ENCODE measurements at regions not wholly inside any gene's neighbourhood (a gene's known extent, or its start where the extent isn't known, plus 50 kb on each side); places are given as distances from the start of the nearest gene placed in this dataset.
"Not testable (repeated sequence)": the region's sequence is repeated elsewhere in the genome, so short reads cannot be mapped to it uniquely, and the experiment has no call there.

GRCh38 chr3:5606884-5607472 lies 419.5 kb downstream of the EDEM1 start:
- Mint-ChIP-seq H3K36me3 (peaks cover 0 to 2% of the 10 kb centered on the region in 2 donors), H3K4me1 (peaks cover 0 to 6% of the 10 kb centered on the region in 2 donors), H3K27me3 (no peaks in the 10 kb centered on the region), H3K27ac (no peak overlapping the region), H3K4me3 (no peak overlapping the region), H3K9me3 (peaks cover 14 to 16% of the 10 kb centered on the region in 2 donors)
- ATAC-seq (replicated peaks) (no peak), DNase-seq (no peak)

- DNase-seq = no peak
- H3K27ac Mint-ChIP-seq = no peak overlapping the region
- no peaks in the 10 kb centered on the region for H3K36me3 Mint-ChIP-seq
- peaks cover 8 to 12% of the 10 kb centered on the region in 2 donors for H3K9me3 Mint-ChIP-seq
- H3K4me3 Mint-ChIP-seq = no peak overlapping the region
- peak; percentile 79 to 84 for ATAC-seq (replicated peaks)
- no peaks in the 10 kb centered on the region for H3K27me3 Mint-ChIP-seq
- peaks cover 0 to 6% of the 10 kb centered on the region in 2 donors for H3K4me1 Mint-ChIP-seq
Observed at GRCh38 chr3:5607581-5607980, 420.1 kb downstream of the EDEM1 start.

GRCh38 chr3:5608971-5609370 lies 421.5 kb downstream of the EDEM1 start:
- ATAC-seq (replicated peaks); H3K9me3 Mint-ChIP-seq; H3K27me3 Mint-ChIP-seq; DNase-seq; H3K4me3 Mint-ChIP-seq; H3K36me3 Mint-ChIP-seq; H3K4me1 Mint-ChIP-seq; H3K27ac Mint-ChIP-seq: not testable (repeated sequence)

- H3K27me3 Mint-ChIP-seq = peaks cover 3 to 6% of the 10 kb centered on the region in 2 donors
- peaks cover 0 to 3% of the 10 kb centered on the region in 2 donors for H3K9me3 Mint-ChIP-seq
- H3K4me1 Mint-ChIP-seq = peaks cover 0 to 5% of the 10 kb centered on the region in 2 donors
- no peak for ATAC-seq (replicated peaks)
- no peak for DNase-seq
- H3K4me3 Mint-ChIP-seq = no peak overlapping the region
- H3K36me3 Mint-ChIP-seq = no peaks in the 10 kb centered on the region
- no peak overlapping the region for H3K27ac Mint-ChIP-seq
Observed at GRCh38 chr3:5613599-5613998, 426.1 kb downstream of the EDEM1 start.

- no peaks in the 10 kb centered on the region for H3K36me3 Mint-ChIP-seq
- no peak overlapping the region for H3K4me3 Mint-ChIP-seq
- no peak for DNase-seq
- H3K27me3 Mint-ChIP-seq = peaks cover 3 to 17% of the 10 kb centered on the region in 2 donors
- H3K4me1 Mint-ChIP-seq = peaks cover 0 to 5% of the 10 kb centered on the region in 2 donors
- H3K27ac Mint-ChIP-seq = no peak overlapping the region
- ATAC-seq (replicated peaks) = peak; percentile 71 to 78
- H3K9me3 Mint-ChIP-seq = peaks cover 3 to 6% of the 10 kb centered on the region in 2 donors
Observed at GRCh38 chr3:5616873-5617272, 429.4 kb downstream of the EDEM1 start.

GRCh38 chr3:5618170-5618569 lies 430.7 kb downstream of the EDEM1 start:
- Mint-ChIP-seq H3K27ac (no peak overlapping the region), H3K9me3 (peaks cover 5 to 10% of the 10 kb centered on the region in 2 donors), H3K36me3 (no peaks in the 10 kb centered on the region), H3K27me3 (peaks cover 3 to 17% of the 10 kb centered on the region in 2 donors), H3K4me1 (peaks cover 0 to 5% of the 10 kb centered on the region in 2 donors), H3K4me3 (no peak overlapping the region)
- ATAC-seq (replicated peaks) = no peak
- no peak for DNase-seq

- Mint-ChIP-seq H3K27ac (no peak overlapping the region), H3K27me3 (no peaks in the 10 kb centered on the region), H3K4me3 (no peak overlapping the region), H3K36me3 (no peaks in the 10 kb centered on the region), H3K9me3 (peaks cover 0 to 3% of the 10 kb centered on the region in 2 donors), H3K4me1 (no peaks in the 10 kb centered on the region)
- ATAC-seq (replicated peaks) (no peak), DNase-seq (no peak)
Observed at GRCh38 chr3:5630406-5630805, 442.9 kb downstream of the EDEM1 start.

GRCh38 chr3:5633960-5634359 lies 446.5 kb downstream of the EDEM1 start:
- no peaks in the 10 kb centered on the region for H3K4me1 Mint-ChIP-seq
- H3K9me3 Mint-ChIP-seq = peaks cover 2 to 4% of the 10 kb centered on the region in 2 donors
- no peak overlapping the region for H3K4me3 Mint-ChIP-seq
- no peak for DNase-seq
- H3K27ac Mint-ChIP-seq = no peak overlapping the region
- no peaks in the 10 kb centered on the region for H3K27me3 Mint-ChIP-seq
- ATAC-seq (replicated peaks) = no peak
- no peaks in the 10 kb centered on the region for H3K36me3 Mint-ChIP-seq

- Mint-ChIP-seq H3K4me3 (no peak overlapping the region), H3K36me3 (no peaks in the 10 kb centered on the region), H3K27ac (no peak overlapping the region), H3K27me3 (no peaks in the 10 kb centered on the region), H3K4me1 (no peaks in the 10 kb centered on the region), H3K9me3 (peaks cover 4% of the 10 kb centered on the region in 2 donors)
- no peak for DNase-seq
- ATAC-seq (replicated peaks) = no peak
Observed at GRCh38 chr3:5634411-5634810, 446.9 kb downstream of the EDEM1 start.

- no peaks in the 10 kb centered on the region for H3K4me1 Mint-ChIP-seq
- no peaks in the 10 kb centered on the region for H3K27me3 Mint-ChIP-seq
- no peak for ATAC-seq (replicated peaks)
- H3K27ac Mint-ChIP-seq = no peak overlapping the region
- peaks cover 9% of the 10 kb centered on the region in 2 donors for H3K9me3 Mint-ChIP-seq
- no peak overlapping the region for H3K4me3 Mint-ChIP-seq
- no peaks in the 10 kb centered on the region for H3K36me3 Mint-ChIP-seq
- no peak for DNase-seq
Observed at GRCh38 chr3:5635746-5636145, 448.2 kb downstream of the EDEM1 start.

GRCh38 chr3:5638550-5638949 lies 451.0 kb downstream of the EDEM1 start:
- DNase-seq (no peak), ATAC-seq (replicated peaks) (no peak)
- H3K9me3 Mint-ChIP-seq = peaks cover 12 to 15% of the 10 kb centered on the region in 2 donors
- no peaks in the 10 kb centered on the region for H3K4me1 Mint-ChIP-seq
- no peak overlapping the region for H3K27ac Mint-ChIP-seq
- H3K4me3 Mint-ChIP-seq = no peak overlapping the region
- H3K36me3 Mint-ChIP-seq = no peaks in the 10 kb centered on the region
- H3K27me3 Mint-ChIP-seq = no peaks in the 10 kb centered on the region

GRCh38 chr3:5644773-5645670 lies 457.5 kb downstream of the EDEM1 start:
- DNase-seq = no peak
- peaks cover 9 to 15% of the 10 kb centered on the region in 2 donors for H3K9me3 Mint-ChIP-seq
- H3K4me1 Mint-ChIP-seq = no peaks in the 10 kb centered on the region
- peaks cover 0 to 5% of the 10 kb centered on the region in 2 donors for H3K27me3 Mint-ChIP-seq
- no peak overlapping the region for H3K27ac Mint-ChIP-seq
- ATAC-seq (replicated peaks) = no peak
- no peak overlapping the region for H3K4me3 Mint-ChIP-seq
- no peaks in the 10 kb centered on the region for H3K36me3 Mint-ChIP-seq

- H3K27me3 Mint-ChIP-seq = peaks cover 0 to 5% of the 10 kb centered on the region in 2 donors
- no peak overlapping the region for H3K27ac Mint-ChIP-seq
- ATAC-seq (replicated peaks) = no peak
- peaks cover 5 to 10% of the 10 kb centered on the region in 2 donors for H3K9me3 Mint-ChIP-seq
- H3K4me1 Mint-ChIP-seq = no peaks in the 10 kb centered on the region
- no peak for DNase-seq
- no peaks in the 10 kb centered on the region for H3K36me3 Mint-ChIP-seq
- no peak overlapping the region for H3K4me3 Mint-ChIP-seq
Observed at GRCh38 chr3:5645692-5646410, 458.3 kb downstream of the EDEM1 start.

GRCh38 chr3:5650303-5650702 lies 462.8 kb downstream of the EDEM1 start:
- DNase-seq (no peak), ATAC-seq (replicated peaks) (no peak)
- Mint-ChIP-seq H3K4me1 (no peaks in the 10 kb centered on the region), H3K27ac (no peak overlapping the region), H3K27me3 (no peaks in the 10 kb centered on the region), H3K36me3 (no peaks in the 10 kb centered on the region), H3K9me3 (peaks cover 1 to 4% of the 10 kb centered on the region in 2 donors), H3K4me3 (no peak overlapping the region)

Data from stimulated activated naive B cell treated with anti-CD40 and anti-IgM and Interleukin-4, amounts not matched to agents 10 μg/mL and 1 μg/mL and 100 μg/mL, for 72 hours (primary cell).